GM19455 (cell line): ENCODE measurements at regions not wholly inside any gene's neighbourhood (a gene's known extent, or its start where the extent isn't known, plus 50 kb on each side); places are given as distances from the start of the nearest gene placed in this dataset.
"Not testable (repeated sequence)": the region's sequence is repeated elsewhere in the genome, so short reads cannot be mapped to it uniquely, and the experiment has no call there.

Experiments used
- ATAC-seq: cut with Tn5 transposase; IDR thresholded peaks from one replicate; pipeline ENCODE4 v1.9.1; 2021; ENCODE audit not compliant: unreplicated experiment

- no peak for ATAC-seq
Observed at GRCh38 chr3:181278468-181279238, 289.1 kb upstream of the DNAJC19 start.

- ATAC-seq: no peak
Observed at GRCh38 chr3:181276358-181276896, 286.9 kb upstream of the DNAJC19 start.

- ATAC-seq: no peak
Observed at GRCh38 chr3:181274025-181274424, 284.5 kb upstream of the DNAJC19 start.

- ATAC-seq: no peak
Observed at GRCh38 chr3:181267312-181267711, 277.8 kb upstream of the DNAJC19 start.

- ATAC-seq: peak; percentile 93
Observed at GRCh38 chr3:181265750-181266333, 276.3 kb upstream of the DNAJC19 start.

- ATAC-seq: no peak
Observed at GRCh38 chr3:181264486-181264885, 274.9 kb upstream of the DNAJC19 start.

- ATAC-seq: no peak
Observed at GRCh38 chr3:181253796-181254195, 264.3 kb upstream of the DNAJC19 start.

- ATAC-seq: no peak
Observed at GRCh38 chr3:181252631-181253030, 263.1 kb upstream of the DNAJC19 start.

GRCh38 chr3:181250714-181251113 is 261.2 kb upstream of the DNAJC19 start:
- no peak for ATAC-seq

GRCh38 chr3:181239441-181239840 is 249.9 kb upstream of the DNAJC19 start:
- ATAC-seq: no peak

- no peak for ATAC-seq
Observed at GRCh38 chr3:181230258-181230657, 240.7 kb upstream of the DNAJC19 start.

GRCh38 chr3:181213347-181213746 is 223.8 kb upstream of the DNAJC19 start:
- ATAC-seq: no peak

GRCh38 chr3:181212271-181212670 is 222.7 kb upstream of the DNAJC19 start:
- ATAC-seq: no peak

GRCh38 chr3:181210275-181210674 is 220.7 kb upstream of the DNAJC19 start:
- no peak for ATAC-seq

- ATAC-seq: no peak
Observed at GRCh38 chr3:181189556-181189955, 200.0 kb upstream of the DNAJC19 start.

- ATAC-seq: no peak
Observed at GRCh38 chr3:181183764-181184163, 194.2 kb upstream of the DNAJC19 start.

- not testable (repeated sequence) for ATAC-seq
Observed at GRCh38 chr3:181183057-181183456, 193.5 kb upstream of the DNAJC19 start.

GRCh38 chr3:181178991-181179390 is 189.5 kb upstream of the DNAJC19 start:
- no peak for ATAC-seq

GRCh38 chr3:181176601-181177000 is 187.1 kb upstream of the DNAJC19 start:
- no peak for ATAC-seq

- no peak for ATAC-seq
Observed at GRCh38 chr3:181174676-181175233, 185.2 kb upstream of the DNAJC19 start.

GRCh38 chr3:181174022-181174421 is 184.5 kb upstream of the DNAJC19 start:
- ATAC-seq: no peak

GRCh38 chr3:181173227-181173626 is 183.7 kb upstream of the DNAJC19 start:
- no peak for ATAC-seq
